GM12892 (cell line): ENCODE measurements at regions not wholly inside any gene's neighbourhood (a gene's known extent, or its start where the extent isn't known, plus 50 kb on each side); places are given as distances from the start of the nearest gene placed in this dataset.

Experiments
- POLR2A ChIP-seq: IDR thresholded peaks from 2 replicates; pipeline ENCODE4 v1.6.1; 2011; ENCODE audit warnings: low read depth, low read length, control low read depth
- TAF1 ChIP-seq: IDR thresholded peaks from 2 replicates; pipeline ENCODE4 v1.6.1; 2011; ENCODE audit warnings: low read depth, mild to moderate bottlenecking, control low read depth, low read length, borderline replicate concordance

DNA sequence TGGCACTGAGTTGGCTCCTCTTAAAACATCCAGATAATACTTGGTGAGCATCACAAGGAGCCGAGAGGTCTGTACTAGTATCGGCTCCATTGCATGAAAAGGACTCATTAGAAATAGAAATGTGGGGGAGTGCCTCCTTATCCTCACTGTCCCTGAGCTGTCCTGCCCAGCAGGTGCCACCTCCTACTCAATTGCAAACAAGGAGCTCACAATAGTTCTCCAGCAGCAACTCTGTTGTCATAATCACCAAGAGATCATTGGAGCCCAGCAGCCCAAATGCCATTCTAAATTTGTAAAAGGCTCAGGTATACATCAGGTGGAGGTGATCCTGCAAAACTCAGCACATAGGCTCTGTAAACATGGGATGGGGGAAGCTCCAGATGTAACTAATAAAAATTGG, 99.1 kb downstream of the PLK2 start:
- TF ChIP-seq POLR2A (no peak), TAF1 (no peak)
